Thymus (tissue), 11 donors: ENCODE measurements at regions not wholly inside any gene's neighbourhood (a gene's known extent, or its start where the extent isn't known, plus 50 kb on each side); places are given as distances from the start of the nearest gene placed in this dataset.
"Not testable (repeated sequence)": the region's sequence is repeated elsewhere in the genome, so short reads cannot be mapped to it uniquely, and the experiment has no call there.

Source experiments
- DNase-seq, 9 donors: peaks; one replicate each; pipeline ENCODE4 v3.0.0-alpha.2; 2013; ENCODE audit warnings: low spot score in 9 of 9, low read depth in 6 of 9, missing footprints in 1 of 9
- H3K27ac ChIP-seq, 2 donors: one replicate each; pipeline ENCODE4 v1.5.1; 2013; ENCODE audit warnings: control low read depth in 1 of 2, low read depth in 1 of 2, low read length in 1 of 2, mild to moderate bottlenecking in 1 of 2, moderate library complexity in 1 of 2
- H3K27me3 ChIP-seq, 2 donors: one replicate each; pipeline ENCODE4 v1.5.1; 2013; ENCODE audit warnings: low read length in 1 of 2; ENCODE audit not compliant: control insufficient read depth in 2 of 2, insufficient read depth in 1 of 2
- H3K36me3 ChIP-seq, 2 donors: one replicate each; pipeline ENCODE4 v1.5.1; 2013; ENCODE audit warnings: low read length in 1 of 2, mild to moderate bottlenecking in 1 of 2, moderate library complexity in 1 of 2; ENCODE audit not compliant: control insufficient read depth in 2 of 2, insufficient read depth in 2 of 2
- H3K4me1 ChIP-seq, 2 donors: one replicate each; pipeline ENCODE4 v1.5.1; 2013; ENCODE audit warnings: low read length in 2 of 2; ENCODE audit not compliant: control insufficient read depth in 2 of 2, insufficient read depth in 2 of 2
- H3K4me3 ChIP-seq, 2 donors: one replicate each; pipeline ENCODE4 v1.5.1; 2013; ENCODE audit warnings: low read length in 2 of 2, control low read depth in 1 of 2, mild to moderate bottlenecking in 1 of 2
- H3K9me3 ChIP-seq, 2 donors: one replicate each; pipeline ENCODE4 v1.5.1; 2013; ENCODE audit warnings: low read length in 1 of 2, mild to moderate bottlenecking in 1 of 2; ENCODE audit not compliant: control insufficient read depth in 2 of 2, insufficient read depth in 1 of 2
- WGBS: extraction: QIAGEN DNeasy Blood & Tissue Kit; methylation state at CpG from one replicate; pipeline ENCODE4 v1.1.7; 2013; 5-methylcytosine and 5-hydroxymethylcytosine counted together
- donor health status: healthy.

DNA sequence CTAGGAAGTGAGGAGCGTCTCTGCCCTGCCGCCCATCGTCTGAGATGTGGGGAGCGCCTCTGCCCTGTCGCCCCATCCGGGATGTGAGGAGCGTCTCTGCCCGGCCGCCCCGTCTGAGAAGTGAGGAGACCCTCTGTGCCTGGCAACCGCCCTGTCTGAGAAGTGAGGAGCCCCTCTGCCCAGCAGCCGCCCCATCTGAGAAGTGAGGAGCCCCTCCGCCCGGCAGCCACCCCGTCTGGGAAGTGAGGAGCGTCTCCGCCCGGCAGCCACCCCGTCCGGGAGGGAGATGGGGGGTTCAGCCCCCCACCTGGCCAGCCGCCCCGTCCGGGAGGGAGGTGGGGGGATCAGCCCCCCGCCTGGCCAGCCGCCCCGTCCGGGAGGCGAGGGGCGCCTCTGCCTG is 840.5 kb upstream of the CHORDC1 start:
- H3K9me3 ChIP-seq, H3K27ac ChIP-seq, H3K27me3 ChIP-seq, H3K4me3 ChIP-seq, H3K36me3 ChIP-seq, H3K4me1 ChIP-seq, DNase-seq: not testable (repeated sequence)
- WGBS = 96% methylated on average over 29 of the region's 29 CpGs

DNA sequence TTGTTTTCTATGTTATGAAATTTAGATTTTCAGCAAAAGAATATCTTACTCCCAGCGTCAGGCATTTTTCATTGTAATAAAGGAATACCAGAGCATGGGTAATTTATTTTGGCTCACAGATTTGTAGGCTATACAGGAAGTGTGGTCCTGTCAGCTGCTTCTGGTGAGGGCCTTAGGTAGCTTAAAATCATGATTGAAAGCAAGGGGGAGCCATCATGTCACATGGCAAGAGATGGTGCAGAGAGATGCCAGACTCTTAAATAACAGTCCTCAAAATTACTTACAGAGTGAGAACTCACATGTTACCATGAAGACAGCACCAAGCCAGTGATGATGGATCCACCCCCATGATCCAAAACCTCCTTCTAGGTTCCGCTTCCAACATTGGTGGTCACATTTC is 825.0 kb upstream of the CHORDC1 start:
- Histone ChIP-seq H3K9me3 (no peaks in the 10 kb centered on the region), H3K4me3 (no peak overlapping the region)
- 90% methylated on average over 2 of the region's 2 CpGs for WGBS

DNA sequence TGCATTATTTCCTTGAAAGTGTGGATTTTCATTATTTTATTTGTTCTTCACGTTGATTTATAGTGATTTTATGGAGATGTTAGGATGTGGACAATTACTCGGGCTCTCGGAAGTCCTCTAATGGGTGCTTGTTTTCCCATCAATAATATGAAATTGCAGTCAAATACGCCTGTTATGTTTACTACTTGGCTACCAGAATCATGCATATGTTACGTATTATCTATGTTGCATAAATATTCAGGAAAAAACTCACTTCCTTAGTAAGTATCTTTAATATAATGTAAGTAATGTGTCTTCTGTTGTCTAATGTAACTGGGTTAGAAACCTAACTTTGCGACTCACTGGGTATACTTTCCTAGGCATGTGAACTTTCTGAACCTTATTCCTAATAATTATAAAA is 823.4 kb upstream of the CHORDC1 start:
- Histone ChIP-seq H3K27me3 (no peaks in the 10 kb centered on the region), H3K9me3 (no peaks in the 10 kb centered on the region), H3K27ac (no peak overlapping the region), H3K4me3 (no peak overlapping the region), H3K36me3 (no peaks in the 10 kb centered on the region), H3K4me1 (no peaks in the 10 kb centered on the region)
- DNase-seq = no peak
- 93% methylated on average over 6 of the region's 6 CpGs for WGBS

More for the DNA sequence above, 825.0 kb upstream of the CHORDC1 start:
- H3K27ac ChIP-seq = no peak overlapping the region
- no peaks in the 10 kb centered on the region for H3K4me1 ChIP-seq
- no peak for DNase-seq
- no peaks in the 10 kb centered on the region for H3K36me3 ChIP-seq
- no peaks in the 10 kb centered on the region for H3K27me3 ChIP-seq

DNA sequence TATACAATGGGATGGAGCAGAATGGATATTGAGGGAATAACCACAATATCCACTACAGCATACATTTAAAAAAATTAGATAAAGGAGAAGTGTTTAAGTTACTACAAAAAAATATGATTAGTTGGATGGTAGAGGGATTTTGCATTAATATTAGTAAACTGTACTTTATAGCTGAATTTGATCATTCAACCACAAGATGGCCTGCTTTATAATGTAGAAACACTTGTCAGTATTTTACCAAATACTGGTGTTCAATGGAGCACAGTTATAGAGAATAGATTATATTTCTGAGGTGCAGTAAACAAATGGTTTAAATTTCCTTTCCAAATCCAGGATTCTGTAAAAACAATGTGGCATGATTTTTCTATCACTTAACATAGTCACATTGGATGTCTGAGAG is 818.8 kb upstream of the CHORDC1 start:
- H3K36me3 ChIP-seq = no peaks in the 10 kb centered on the region
- H3K4me1 ChIP-seq = no peaks in the 10 kb centered on the region
- no peaks in the 10 kb centered on the region for H3K27me3 ChIP-seq
- H3K4me3 ChIP-seq = no peak overlapping the region
- no peak overlapping the region for H3K27ac ChIP-seq
- DNase-seq = no peak
- H3K9me3 ChIP-seq = no peaks in the 10 kb centered on the region

DNA sequence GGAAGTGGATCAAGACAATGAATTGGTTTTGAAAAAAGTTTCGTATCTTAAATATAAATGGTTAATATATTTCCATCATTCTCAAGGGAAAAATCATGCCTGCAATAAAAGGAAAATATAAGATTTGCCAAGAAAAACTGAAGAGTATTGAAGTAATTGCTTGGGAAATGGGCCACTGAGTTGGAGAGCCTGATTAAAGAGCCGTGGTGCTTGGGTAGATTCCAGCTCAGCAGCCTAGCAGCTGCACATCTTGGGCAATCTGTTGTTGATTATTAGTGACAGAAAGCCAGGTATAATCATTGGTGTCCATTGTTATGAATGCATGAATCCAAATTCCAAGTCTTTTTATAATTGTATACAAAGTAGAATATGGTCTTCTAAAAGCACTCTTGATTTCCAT is 800.9 kb upstream of the CHORDC1 start:
- 87% methylated on average over 2 of the region's 2 CpGs for WGBS
- Histone ChIP-seq H3K27me3 (no peaks in the 10 kb centered on the region), H3K9me3 (no peaks in the 10 kb centered on the region), H3K36me3 (no peaks in the 10 kb centered on the region), H3K4me1 (no peaks in the 10 kb centered on the region), H3K27ac (no peak overlapping the region), H3K4me3 (no peak overlapping the region)
- no peak for DNase-seq

DNA sequence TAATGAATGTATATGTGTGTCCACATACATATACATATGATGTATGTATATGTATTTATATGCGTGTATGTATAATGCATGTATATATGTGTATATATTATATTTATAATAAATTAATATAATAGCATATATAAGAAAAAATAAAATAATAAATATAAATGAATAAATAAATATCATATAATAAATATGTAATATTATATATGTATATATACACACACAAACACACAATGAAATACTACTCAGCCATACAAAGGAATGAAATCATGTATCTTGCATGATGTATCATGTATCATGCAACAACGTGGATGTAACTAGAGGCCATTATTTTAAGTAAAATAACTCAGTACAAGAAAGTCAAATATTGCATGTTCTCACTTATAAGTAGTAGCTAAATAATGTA is 788.7 kb upstream of the CHORDC1 start:
- WGBS = 91% methylated on average over 2 of the region's 2 CpGs
- no peaks in the 10 kb centered on the region for H3K9me3 ChIP-seq

DNA sequence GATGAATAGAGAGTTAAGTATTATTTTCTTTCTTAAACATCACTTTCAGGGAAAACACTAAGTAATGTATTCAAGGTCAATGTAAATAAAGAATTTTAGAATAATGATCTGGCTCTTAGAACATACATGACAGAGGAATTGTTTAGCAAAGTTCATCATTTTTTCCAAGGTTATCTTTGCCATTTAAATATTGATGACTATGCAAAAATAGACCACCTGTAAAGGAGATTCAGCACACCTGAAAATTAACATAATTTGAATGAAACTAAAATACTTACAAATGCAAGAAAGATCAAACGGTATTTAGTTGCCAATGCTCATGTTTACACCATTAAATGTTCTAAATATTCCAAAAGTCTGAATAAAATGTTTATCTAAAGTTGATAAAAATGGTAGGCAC is 782.6 kb upstream of the CHORDC1 start:
- no peaks in the 10 kb centered on the region for H3K27me3 ChIP-seq
- no peaks in the 10 kb centered on the region for H3K36me3 ChIP-seq
- H3K9me3 ChIP-seq = no peaks in the 10 kb centered on the region
- WGBS = 38% methylated on average over 1 of the region's 1 CpG
- no peak overlapping the region for H3K4me3 ChIP-seq
- no peaks in the 10 kb centered on the region for H3K4me1 ChIP-seq
- H3K27ac ChIP-seq = no peak overlapping the region
- no peak for DNase-seq

More for the DNA sequence above, 788.7 kb upstream of the CHORDC1 start:
- no peak overlapping the region for H3K27ac ChIP-seq
- no peak overlapping the region for H3K4me3 ChIP-seq
- H3K4me1 ChIP-seq = no peaks in the 10 kb centered on the region
- no peak for DNase-seq
- no peaks in the 10 kb centered on the region for H3K27me3 ChIP-seq
- H3K36me3 ChIP-seq = no peaks in the 10 kb centered on the region

DNA sequence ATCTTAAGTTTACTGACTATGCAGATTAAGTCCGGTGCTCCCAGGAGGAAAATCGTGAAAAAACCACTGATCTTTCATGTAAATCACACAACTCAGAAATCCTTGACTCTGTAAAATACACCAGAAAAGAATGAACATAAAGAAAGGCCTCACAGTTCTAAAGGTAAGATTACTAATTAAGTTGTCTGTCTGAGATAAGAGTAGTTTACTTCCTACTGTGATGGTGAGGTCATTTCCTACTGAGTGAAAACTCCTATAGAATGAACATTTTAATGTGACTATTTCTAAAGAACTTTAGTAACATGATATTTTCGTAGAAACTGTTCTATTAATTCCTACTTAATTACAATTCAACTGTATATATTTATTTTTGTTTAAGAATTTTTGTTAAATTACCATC is 774.4 kb upstream of the CHORDC1 start:
- 82% methylated on average over 3 of the region's 3 CpGs for WGBS
- Histone ChIP-seq H3K27ac (no peak overlapping the region), H3K4me1 (no peaks in the 10 kb centered on the region), H3K4me3 (no peak overlapping the region), H3K36me3 (no peaks in the 10 kb centered on the region), H3K9me3 (no peaks in the 10 kb centered on the region), H3K27me3 (no peaks in the 10 kb centered on the region)
- no peak for DNase-seq

DNA sequence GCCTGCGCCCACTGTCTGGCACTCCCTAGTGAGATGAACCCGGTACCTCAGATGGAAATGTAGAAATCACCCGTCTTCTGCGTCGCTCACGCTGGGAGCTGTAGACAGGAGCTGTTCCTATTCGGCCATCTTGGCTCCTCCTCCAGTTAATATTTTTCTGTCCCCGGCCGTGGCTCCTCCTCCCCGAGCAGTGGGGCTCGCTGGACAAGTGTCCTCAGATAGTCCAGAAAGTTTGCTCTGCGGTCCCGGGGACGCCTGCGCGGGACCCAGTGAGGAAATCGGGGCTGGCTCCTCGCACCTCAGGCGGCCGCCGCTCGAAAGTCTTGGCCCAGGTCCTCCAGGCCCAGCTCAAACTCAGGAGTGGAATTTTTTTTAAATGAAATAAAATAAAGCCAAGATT is 749.3 kb upstream of the CHORDC1 start:
- not testable (repeated sequence) for H3K27me3 ChIP-seq, H3K36me3 ChIP-seq, H3K4me1 ChIP-seq, H3K27ac ChIP-seq, DNase-seq, H3K9me3 ChIP-seq, H3K4me3 ChIP-seq
- 93% methylated on average over 17 of the region's 22 CpGs for whole genome bisulfite sequencing

DNA sequence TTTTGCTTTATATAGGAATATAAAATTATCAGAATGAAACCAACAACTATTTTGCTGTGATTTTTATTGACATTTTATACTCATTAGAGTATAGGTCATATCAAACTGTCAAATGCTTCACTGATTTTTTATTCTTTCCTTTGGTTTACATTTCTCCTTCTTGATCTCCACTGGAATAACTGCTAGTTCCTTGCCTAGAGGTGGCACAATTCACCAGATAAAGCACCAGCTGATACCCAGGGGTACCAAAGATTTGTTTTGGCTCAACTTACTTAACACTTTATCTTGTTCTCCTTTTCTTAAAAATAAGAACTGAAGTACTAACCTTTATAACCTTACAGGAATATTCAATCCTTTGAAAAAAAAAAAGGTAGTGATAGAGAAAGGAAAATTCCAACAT is 725.1 kb upstream of the CHORDC1 start:
- Histone ChIP-seq H3K4me1 (no peaks in the 10 kb centered on the region), H3K36me3 (no peaks in the 10 kb centered on the region), H3K27me3 (no peaks in the 10 kb centered on the region), H3K27ac (no peak overlapping the region), H3K9me3 (no peaks in the 10 kb centered on the region), H3K4me3 (no peak overlapping the region)
- no peak for DNase-seq
